Transverse colon (tissue), 4 donors: ENCODE measurements at regions not wholly inside any gene's neighbourhood (a gene's known extent, or its start where the extent isn't known, plus 50 kb on each side); places are given as distances from the start of the nearest gene placed in this dataset.

Experiments used
- DNase-seq: peaks from one replicate; pipeline ENCODE4 v3.0.0-alpha.2; 2019
- H3K27ac ChIP-seq, 4 donors: fragments of 200-600 bp; sonication (generic); 2 replicates each; pipeline ENCODE4 v1.5.1; 2016 to 2018; ENCODE audit warnings: inconsistent platforms in 4 of 4
- H3K27me3 ChIP-seq: fragments of 200-600 bp; sonication (generic); 2 replicates; pipeline ENCODE4 v1.5.1; 2017; ENCODE audit warnings: inconsistent platforms
- H3K36me3 ChIP-seq, 4 donors: fragments of 200-600 bp; sonication (generic); 2 replicates each; pipeline ENCODE4 v1.5.1; 2017 to 2019; ENCODE audit warnings: inconsistent platforms in 4 of 4
- H3K4me1 ChIP-seq, 4 donors: fragments of 200-600 bp; sonication (generic); 2 replicates each; pipeline ENCODE4 v1.5.1; 2017 to 2020; ENCODE audit warnings: inconsistent platforms in 4 of 4
- H3K4me3 ChIP-seq, 4 donors: fragments of 200-600 bp; sonication (generic); 1 replicate in 1 of 4; 2 replicates in 3 of 4; pipeline versions ENCODE4 v1.5.1 to v1.6.1; 2017 to 2019; ENCODE audit warnings: inconsistent platforms in 4 of 4
- H3K9me3 ChIP-seq, 2 donors: fragments of 200-600 bp; sonication (generic); 2 replicates each; pipeline ENCODE4 v1.5.1; 2017 to 2019; ENCODE audit warnings: inconsistent platforms in 2 of 2
- CTCF ChIP-seq, 5 experiments: fragments of 200-600 bp in 3 of 5; fragments of 450-650 bp in 2 of 5; sonication (generic) in 3 of 5; IDR thresholded peaks; 1 replicate in 2 of 5; 2 replicates in 3 of 5; pipeline ENCODE4 v1.5.1; 2016 to 2017; ENCODE audit warnings: antibody characterized with exemption in 5 of 5, inconsistent platforms in 3 of 5, mild to moderate bottlenecking in 2 of 5, moderate library complexity in 1 of 5
- EP300 ChIP-seq: sonication (generic); formaldehyde crosslinking; IDR thresholded peaks from one replicate; pipeline ENCODE4 v1.6.1; 2017; ENCODE audit warnings: antibody characterized with exemption, low read depth
- POLR2A ChIP-seq: fragments of 450-650 bp; IDR thresholded peaks from one replicate; pipeline ENCODE4 v1.6.1; 2016; ENCODE audit warnings: antibody characterized with exemption, mild to moderate bottlenecking, moderate library complexity
- POLR2AphosphoS5 ChIP-seq, 3 donors: sonication (generic); formaldehyde crosslinking; IDR thresholded peaks; one replicate each; pipeline ENCODE4 v1.6.1; 2016; ENCODE audit warnings: antibody characterized with exemption in 3 of 3
- WGBS, 2 donors: methylation state at CpG; one replicate each; pipeline ENCODE4 v1.1.5; 2018; ENCODE audit warnings: low coverage in 1 of 2; 5-methylcytosine and 5-hydroxymethylcytosine counted together
- in situ Hi-C, 4 donors: fragments of 200-750 bp; cut with MboI; loops; one replicate each; pipeline versions ENCODE4 v1.15.0 to v1.15.1; 2017; ENCODE audit warnings: low sequenced_read_pairs in 3 of 4, low pct_ligation_motif_present in 1 of 4, low pct_unique_long_range_greater_than_20kb in 1 of 4
- intact Hi-C: fragments of 100-400 bp; cut with DNase I; formaldehyde crosslinking; loops from one replicate; pipeline ENCODE4 v1.15.1; 2023; ENCODE audit warnings: low total_unique reads

GRCh38 chr18:65522907-65523306, 227.9 kb upstream of the CDH7 start:
- no peak for DNase-seq
- H3K27ac ChIP-seq, result no peak overlapping the region
- no peaks in the 10 kb centered on the region for H3K36me3 ChIP-seq
- H3K4me3 ChIP-seq, result no peak overlapping the region
- no peaks in the 10 kb centered on the region for H3K27me3 ChIP-seq
- 60 to 82% methylated on average over 1 to 4 of the region's 4 CpGs for WGBS, 2 donors
- no peaks in the 10 kb centered on the region for H3K4me1 ChIP-seq
- no peaks in the 10 kb centered on the region for H3K9me3 ChIP-seq
- intact Hi-C loops, result no loop called here
- in situ Hi-C loops, result no loop called here
- no peak for TF ChIP-seq POLR2A
- no peak for TF ChIP-seq CTCF (IDR thresholded peaks at IDR 0.05)
- TF ChIP-seq EP300, result no peak
- no peak for TF ChIP-seq POLR2AphosphoS5 (IDR thresholded peaks at IDR 0.05)

GRCh38 chr18:65516209-65516608, 234.6 kb upstream of the CDH7 start:
- Histone ChIP-seq H3K27me3 (no peaks in the 10 kb centered on the region), H3K4me3 (no peak overlapping the region), H3K27ac (no peak overlapping the region), H3K36me3 (no peaks in the 10 kb centered on the region), H3K4me1 (no peaks in the 10 kb centered on the region), H3K9me3 (no peaks in the 10 kb centered on the region)
- 64 to 81% methylated on average over 3 to 5 of the region's 5 CpGs for WGBS, 2 donors
- TF ChIP-seq POLR2AphosphoS5 (IDR thresholded peaks at IDR 0.05) (no peak), EP300 (no peak), POLR2A (no peak)
- no peak for DNase-seq
- in situ Hi-C loops (no loop called here), intact Hi-C loops (no loop called here)

GRCh38 chr18:65498605-65499004, 252.2 kb upstream of the CDH7 start:
- Histone ChIP-seq H3K27ac (no peak overlapping the region), H3K4me3 (no peak overlapping the region), H3K9me3 (no peaks in the 10 kb centered on the region), H3K36me3 (no peaks in the 10 kb centered on the region), H3K27me3 (no peaks in the 10 kb centered on the region), H3K4me1 (no peaks in the 10 kb centered on the region)
- TF ChIP-seq POLR2AphosphoS5 (IDR thresholded peaks at IDR 0.05) (no peak), EP300 (no peak), POLR2A (no peak), CTCF (IDR thresholded peaks at IDR 0.05) (no peak)
- no peak for DNase-seq
- in situ Hi-C loops (no loop called here), intact Hi-C loops (no loop called here)

- no peak for TF ChIP-seq POLR2AphosphoS5 (IDR thresholded peaks at IDR 0.05)
- no peak for TF ChIP-seq EP300
- no peak for TF ChIP-seq CTCF (IDR thresholded peaks at IDR 0.05)
- no peak for TF ChIP-seq POLR2A
- Histone ChIP-seq H3K27me3 (no peaks in the 10 kb centered on the region), H3K27ac (no peak overlapping the region), H3K36me3 (no peaks in the 10 kb centered on the region), H3K4me3 (no peak overlapping the region), H3K4me1 (no peaks in the 10 kb centered on the region), H3K9me3 (no peaks in the 10 kb centered on the region)
- DNase-seq, result no peak
- 21 to 53% methylated on average over 2 of the region's 2 CpGs for WGBS, 2 donors
- intact Hi-C loops (no loop called here), in situ Hi-C loops (no loop called here)
Measured at GRCh38 chr18:65487569-65487968, 263.2 kb upstream of the CDH7 start.

- H3K27me3 ChIP-seq, result no peaks in the 10 kb centered on the region
- intact Hi-C loops (no loop called here), in situ Hi-C loops (no loop called here)
- no peak for DNase-seq
- H3K9me3 ChIP-seq, result no peaks in the 10 kb centered on the region
- TF ChIP-seq POLR2A, result no peak
- no peak for TF ChIP-seq EP300
- no peak for TF ChIP-seq CTCF (IDR thresholded peaks at IDR 0.05)
- no peaks in the 10 kb centered on the region for H3K36me3 ChIP-seq
- no peak overlapping the region for H3K27ac ChIP-seq
- WGBS, 2 donors, result 50 to 61% methylated on average over 3 of the region's 3 CpGs
- no peak overlapping the region for H3K4me3 ChIP-seq
- H3K4me1 ChIP-seq, result no peaks in the 10 kb centered on the region
Measured at GRCh38 chr18:65477455-65477854, 273.4 kb upstream of the CDH7 start.
